Upper lobe of left lung (tissue), 6 donors: ENCODE measurements at regions not wholly inside any gene's neighbourhood (a gene's known extent, or its start where the extent isn't known, plus 50 kb on each side); places are given as distances from the start of the nearest gene placed in this dataset.

Source experiments
- ATAC-seq, 2 donors: fragments of 200-7000 bp; cut with Tn5 transposase; one replicate each; pipeline ENCODE4 v1.9.1; 2022; ENCODE audit warnings: mild to moderate bottlenecking in 2 of 2, moderate library complexity in 2 of 2; ENCODE audit not compliant: low FRiP score in 2 of 2
- DNase-seq, 2 donors: peaks; one replicate each; pipeline ENCODE4 v3.0.0-alpha.2; 2019 to 2020
- H3K27ac ChIP-seq, 4 donors: fragments of 200-600 bp; sonication (generic); one replicate each; pipeline ENCODE4 v1.5.1; 2016 to 2019
- H3K27me3 ChIP-seq, 4 donors: fragments of 200-600 bp; sonication (generic); one replicate each; pipeline ENCODE4 v1.5.1; 2017 to 2019
- H3K36me3 ChIP-seq, 4 donors: fragments of 200-600 bp; sonication (generic); one replicate each; pipeline ENCODE4 v1.5.1; 2016 to 2019
- H3K4me1 ChIP-seq, 4 donors: fragments of 200-600 bp; sonication (generic); one replicate each; pipeline ENCODE4 v1.5.1; 2018 to 2019
- H3K4me3 ChIP-seq, 4 donors: fragments of 200-600 bp; sonication (generic); one replicate each; pipeline ENCODE4 v1.5.1; 2017 to 2019; ENCODE audit warnings: mild to moderate bottlenecking in 2 of 4, moderate library complexity in 1 of 4
- H3K9me3 ChIP-seq, 4 donors: fragments of 200-600 bp; sonication (generic); one replicate each; pipeline ENCODE4 v1.5.1; 2018 to 2019
- CTCF ChIP-seq, 6 experiments: fragments of 450-650 bp in 4 of 6; fragments of 200-600 bp in 2 of 6; sonication (generic) in 2 of 6; IDR thresholded peaks; one replicate each; pipeline ENCODE4 v1.5.1; 2016 to 2019; ENCODE audit warnings: antibody characterized with exemption in 6 of 6
- EP300 ChIP-seq, 4 donors: sonication (generic); formaldehyde crosslinking; IDR thresholded peaks; one replicate each; pipeline ENCODE4 v1.5.1; 2017; ENCODE audit warnings: antibody characterized with exemption in 4 of 4, control low read depth in 2 of 4
- POLR2A ChIP-seq, 4 donors: fragments of 450-650 bp; IDR thresholded peaks; one replicate each; pipeline ENCODE4 v1.5.1; 2016 to 2017; ENCODE audit warnings: antibody characterized with exemption in 4 of 4, mild to moderate bottlenecking in 2 of 4
- POLR2AphosphoS5 ChIP-seq, 2 donors: sonication (generic); formaldehyde crosslinking; IDR thresholded peaks; one replicate each; pipeline ENCODE4 v1.5.1; 2017; ENCODE audit warnings: antibody characterized with exemption in 2 of 2
- WGBS, 2 donors: methylation state at CpG; one replicate each; pipeline ENCODE4 v1.1.5; 2017 to 2018; 5-methylcytosine and 5-hydroxymethylcytosine counted together
- donor health status: DM: no; HTN: no; CAD: no; lungs with moderate emphysema.
- donor health status: DM: no; HTN: yes; CAD: no; lungs with severe emphysema.

- Histone ChIP-seq H3K4me1 (no peaks in the 10 kb centered on the region), H3K27ac (no peak overlapping the region), H3K4me3 (no peak overlapping the region), H3K36me3 (no peaks in the 10 kb centered on the region), H3K27me3 (no peaks in the 10 kb centered on the region), H3K9me3 (no peaks in the 10 kb centered on the region)
- DNase-seq (no peak), ATAC-seq (no peak)
- 56 to 68% methylated on average over 2 of the region's 2 CpGs for WGBS, 2 donors
- TF ChIP-seq POLR2AphosphoS5 (IDR thresholded peaks at IDR 0.05) (no peak), POLR2A (IDR thresholded peaks at IDR 0.05) (no peak), EP300 (IDR thresholded peaks at IDR 0.05) (no peak), CTCF (IDR thresholded peaks at IDR 0.05) (no peak)
Observed at GRCh38 chr10:63829020-63829419, 307.8 kb downstream of the REEP3 start.

- Histone ChIP-seq H3K27me3 (no peaks in the 10 kb centered on the region), H3K27ac (no peak overlapping the region), H3K4me1 (no peaks in the 10 kb centered on the region), H3K9me3 (no peaks in the 10 kb centered on the region), H3K36me3 (no peaks in the 10 kb centered on the region), H3K4me3 (no peak overlapping the region)
- 45 to 57% methylated on average over 4 to 5 of the region's 5 CpGs for whole genome bisulfite sequencing, 2 donors
- DNase-seq (no peak), ATAC-seq (no peak)
- TF ChIP-seq POLR2A (IDR thresholded peaks at IDR 0.05) = no peak
- no peak for TF ChIP-seq POLR2AphosphoS5 (IDR thresholded peaks at IDR 0.05)
- TF ChIP-seq CTCF (IDR thresholded peaks at IDR 0.05) = no peak
- no peak for TF ChIP-seq EP300 (IDR thresholded peaks at IDR 0.05)
Observed at GRCh38 chr10:63829573-63830149, 308.5 kb downstream of the REEP3 start.

- no peak for TF ChIP-seq CTCF (IDR thresholded peaks at IDR 0.05)
- TF ChIP-seq POLR2A (IDR thresholded peaks at IDR 0.05) = no peak
- TF ChIP-seq POLR2AphosphoS5 (IDR thresholded peaks at IDR 0.05) = no peak
- no peak for TF ChIP-seq EP300 (IDR thresholded peaks at IDR 0.05)
Observed at GRCh38 chr10:63832686-63833085, 311.5 kb downstream of the REEP3 start.

GRCh38 chr10:63833411-63834060, 312.3 kb downstream of the REEP3 start:
- no peak overlapping the region for H3K27ac ChIP-seq
- WGBS, 2 donors = 72% methylated on average over 5 of the region's 5 CpGs
- H3K9me3 ChIP-seq = no peaks in the 10 kb centered on the region
- H3K4me1 ChIP-seq = no peaks in the 10 kb centered on the region
- TF ChIP-seq POLR2A (IDR thresholded peaks at IDR 0.05) = no peak
- TF ChIP-seq EP300 (IDR thresholded peaks at IDR 0.05) = no peak
- TF ChIP-seq CTCF (IDR thresholded peaks at IDR 0.05) = no peak
- TF ChIP-seq POLR2AphosphoS5 (IDR thresholded peaks at IDR 0.05) = no peak
- ATAC-seq (no peak), DNase-seq (no peak)
- no peaks in the 10 kb centered on the region for H3K36me3 ChIP-seq
- no peaks in the 10 kb centered on the region for H3K27me3 ChIP-seq
- no peak overlapping the region for H3K4me3 ChIP-seq

More at GRCh38 chr10:63832686-63833085, 311.5 kb downstream of the REEP3 start:
- Histone ChIP-seq H3K27me3 (no peaks in the 10 kb centered on the region), H3K27ac (no peak overlapping the region), H3K9me3 (no peaks in the 10 kb centered on the region), H3K36me3 (no peaks in the 10 kb centered on the region), H3K4me3 (no peak overlapping the region), H3K4me1 (no peaks in the 10 kb centered on the region)
- ATAC-seq (no peak), DNase-seq (no peak)
